ENCODE measurements at regions not wholly inside any gene's neighbourhood (a gene's known extent, or its start where the extent isn't known, plus 50 kb on each side); places are given as distances from the start of the nearest gene placed in this dataset.

- H3K4me3 ChIP-seq (ENCODE audit: extremely low read depth in 1 of 4, insufficient read depth in 2 of 4, low read depth in 3 of 4, low read length in 4 of 4): no peak overlapping the region
- no peak overlapping the region for H2BK5ac ChIP-seq (ENCODE audit: low read depth, low read length)
- no peak overlapping the region for H2AFZ ChIP-seq (ENCODE audit: low read length)
- no peak overlapping the region for H3K27ac ChIP-seq (ENCODE audit: low read depth, low read length)
- no peak overlapping the region for H3K18ac ChIP-seq (ENCODE audit: extremely low read depth, low read length)
- no peak overlapping the region for H2AK5ac ChIP-seq (ENCODE audit: low read depth, low read length)
- H4K5ac ChIP-seq (ENCODE audit: insufficient read length, low read depth, low read length): no peak overlapping the region
- H4K8ac ChIP-seq (ENCODE audit: extremely low read depth, insufficient read depth, low read length): no peak overlapping the region
- no peak overlapping the region for H3K4ac ChIP-seq (replicated peaks; ENCODE audit: insufficient read length, low read depth, low read length)
- no peaks in the 10 kb centered on the region for H3K36me3 ChIP-seq (ENCODE audit: control insufficient read depth in 2 of 4, insufficient read depth in 4 of 4, low read length in 3 of 4)
- H3K27me3 ChIP-seq (replicated peaks in 1 of 4; ENCODE audit: control insufficient read depth in 3 of 4, extremely low read depth in 1 of 4, insufficient read depth in 3 of 4, low read length in 3 of 4): peaks cover 0 to 3% (median 0%) of the 10 kb centered on the region in 4 experiments; a peak in 2 of 7 replicates
- no peaks in the 10 kb centered on the region; a peak in 1 of 4 replicates for H3K9me3 ChIP-seq (ENCODE audit: insufficient read depth in 2 of 2, low read depth in 1 of 2, low read length in 1 of 2)
- no peak overlapping the region for H3K23ac ChIP-seq (ENCODE audit: insufficient read length)
- no peaks in the 10 kb centered on the region for H3K79me1 ChIP-seq (ENCODE audit: low read depth, low read length)
- peaks cover 0 to 2% (median 0%) of the 10 kb centered on the region in 4 experiments; a peak in 1 of 7 replicates for H3K4me1 ChIP-seq (replicated peaks in 1 of 4; ENCODE audit: control insufficient read depth in 3 of 4, insufficient read depth in 4 of 4, low read length in 3 of 4)
- peaks cover 12% of the 10 kb centered on the region for H3K23me2 ChIP-seq (ENCODE audit: low read depth, low read length)
- FAIRE-seq: no peak
- no peak for DNase-seq (ENCODE audit: low read depth in 1 of 2, low spot score in 2 of 2)
- no peaks in the 10 kb centered on the region for H3K79me2 ChIP-seq (ENCODE audit: control insufficient read depth in 1 of 2, insufficient read depth in 2 of 2, low read length in 2 of 2)
- no peak overlapping the region for H2BK120ac ChIP-seq (replicated peaks; ENCODE audit: low read depth, low read length)
- H3K56ac ChIP-seq (replicated peaks; ENCODE audit: insufficient read length, low read depth, low read length): peak overlapping the region; percentile 17
- no peak overlapping the region for H2BK12ac ChIP-seq (ENCODE audit: low read depth, low read length)
- no peak overlapping the region for H3K14ac ChIP-seq (ENCODE audit: insufficient read length)
- ChIA-PET POLR2A (ENCODE audit: partially characterized antibody) (interaction anchor here (1.6 to 2.0 kb wide), 2 partner anchors 99 kb away, joined by 3 to 7 read pairs; partner anchors contain the start of gene ARRDC3), CTCF (ENCODE audit: partially characterized antibody) (interaction anchor here (0.8 to 1.4 kb wide), 2 partner anchors 8 kb away, joined by 3 to 4 read pairs; no protein-coding TSS in a partner anchor)
- H2BK20ac ChIP-seq (ENCODE audit: low read length): no peak overlapping the region
- no peak overlapping the region for H3K4me2 ChIP-seq (ENCODE audit: insufficient read depth in 1 of 2, low read depth in 2 of 2, low read length in 2 of 2)
- no peak overlapping the region for H4K91ac ChIP-seq (replicated peaks; ENCODE audit: insufficient read length, low read length)
- no peak overlapping the region for H3K9ac ChIP-seq (replicated peaks in 1 of 4; ENCODE audit: extremely low read depth in 1 of 4, low read depth in 3 of 4, low read length in 3 of 4)
- no peaks in the 10 kb centered on the region for H4K20me1 ChIP-seq (replicated peaks in 1 of 2; ENCODE audit: control insufficient read depth in 1 of 2, insufficient read depth in 2 of 2, low read length in 2 of 2)
- no peak overlapping the region for H2BK15ac ChIP-seq (ENCODE audit: low read length)
- TF ChIP-seq GABPA (IDR thresholded peaks at IDR 0.05; ENCODE audit: borderline replicate concordance, insufficient read depth, low read length) (no peak), RAD21 (IDR thresholded peaks at IDR 0.05 in 1 of 2, conservative IDR thresholded peaks at IDR 0.05 in 1 of 2; ENCODE audit: low read depth in 2 of 2, low read length in 2 of 2) (no peak), SP1 (IDR thresholded peaks at IDR 0.05; ENCODE audit: low read depth, low read length) (no peak), KDM4A (IDR thresholded peaks at IDR 0.05; ENCODE audit: low read depth, low read length, severe bottlenecking) (no peak), BRCA1 (IDR thresholded peaks at IDR 0.05; ENCODE audit: low read depth, low read length) (no peak)
Observed at GRCh38 chr5:91283899-91284298, 99.2 kb downstream of the ARRDC3 start.

All from H1 (cell line).